ENCODE measurements at regions not wholly inside any gene's neighbourhood (a gene's known extent, or its start where the extent isn't known, plus 50 kb on each side); places are given as distances from the start of the nearest gene placed in this dataset.
"Not testable (repeated sequence)": the region's sequence is repeated elsewhere in the genome, so short reads cannot be mapped to it uniquely, and the experiment has no call there.

DNA sequence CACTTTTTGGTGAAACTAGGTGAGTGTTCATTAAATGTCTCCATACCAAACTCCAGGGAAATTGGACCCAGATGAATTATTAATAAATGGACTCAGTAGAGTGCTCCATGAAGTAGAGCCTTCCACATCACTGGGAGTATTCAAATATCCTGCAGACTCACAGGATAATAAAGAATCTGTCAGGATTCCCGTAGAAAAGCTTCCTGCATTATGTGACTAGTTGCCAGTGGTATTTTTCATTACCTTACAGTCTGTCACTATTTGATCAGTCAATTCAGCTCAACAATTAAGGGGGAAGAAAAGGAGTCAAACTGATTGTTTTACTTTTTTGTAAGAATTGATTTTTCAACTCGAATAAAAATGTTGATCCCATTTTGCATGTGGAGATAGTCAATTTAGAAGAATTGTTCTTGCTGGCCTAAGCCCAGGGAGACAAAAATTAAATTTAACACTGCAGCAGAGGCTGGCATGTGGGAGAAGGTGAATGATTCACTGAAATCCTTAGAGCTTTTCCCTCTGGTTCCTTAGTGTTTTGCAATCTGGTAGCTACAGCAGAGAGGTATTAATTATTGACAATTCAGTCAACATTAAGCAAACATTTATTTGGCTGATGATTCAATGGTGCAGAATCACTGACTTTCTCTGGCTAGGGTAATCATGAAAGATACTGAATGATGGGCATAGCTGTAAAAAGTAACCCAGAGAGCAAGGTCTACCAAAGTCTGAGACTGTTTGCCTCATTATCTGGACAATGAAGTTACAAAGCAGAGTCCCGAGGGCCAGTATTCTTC lies 442.4 kb downstream of the CD83 start:
- Histone ChIP-seq H3K4me2 (ENCODE audit: extremely low read depth, insufficient read depth, low read length) (no peak overlapping the region), H3K4me1 (ENCODE audit: control insufficient read depth, extremely low read depth, insufficient read depth, low read length) (no peaks in the 10 kb centered on the region), H3K79me2 (ENCODE audit: control insufficient read depth, insufficient read depth, low read length) (no peaks in the 10 kb centered on the region), H2AFZ (ENCODE audit: low read length) (no peak overlapping the region), H3K27ac (ENCODE audit: insufficient read depth, low read length) (no peak overlapping the region), H3K9me3 (ENCODE audit: control insufficient read depth, insufficient read depth, low read depth, low read length) (no peaks in the 10 kb centered on the region), H3K36me3 (ENCODE audit: control insufficient read depth, insufficient read depth, low read length) (no peaks in the 10 kb centered on the region), H4K20me1 (ENCODE audit: control insufficient read depth, extremely low read depth, insufficient read depth, low read length) (no peaks in the 10 kb centered on the region), H3K4me3 (replicated peaks in 1 of 4; ENCODE audit: control extremely low read depth in 1 of 4, insufficient read depth in 1 of 4, low read depth in 3 of 4, low read length in 4 of 4) (no peak overlapping the region), H3K27me3 (ENCODE audit: control insufficient read depth, insufficient read depth, low read length) (no peaks in the 10 kb centered on the region), H3K9ac (ENCODE audit: insufficient read depth, low read length) (no peak overlapping the region)
- DNase-seq (ENCODE audit: low read depth in 2 of 2): no peak
- no peak for TF ChIP-seq EZH2 (IDR thresholded peaks at IDR 0.05; ENCODE audit: low read length, missing control alignments)
- no peak for TF ChIP-seq CTCF (conservative IDR thresholded peaks at IDR 0.05 in 1 of 2, IDR thresholded peaks at IDR 0.05 in 1 of 2; ENCODE audit: low read depth in 1 of 2, low read length in 2 of 2)

DNA sequence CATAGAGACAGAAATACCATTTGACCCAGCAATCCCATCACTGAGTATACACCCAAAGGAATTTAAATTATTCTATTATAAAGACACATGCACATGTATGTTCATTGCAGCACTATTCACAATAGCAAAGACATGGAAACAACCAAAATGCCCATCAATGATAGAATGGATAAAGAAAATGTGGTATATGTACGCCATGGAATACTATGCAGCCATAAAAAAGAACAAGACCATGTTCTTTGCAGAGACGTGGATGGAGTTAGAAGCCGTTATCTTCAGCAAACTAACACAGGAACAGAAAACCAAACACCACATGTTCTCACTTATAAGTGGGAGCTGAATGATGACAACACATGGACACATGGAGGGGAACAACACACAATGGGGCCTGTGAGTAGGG lies 444.0 kb downstream of the CD83 start:
- DNase-seq (ENCODE audit: low read depth in 2 of 2); H2AFZ ChIP-seq (ENCODE audit: low read length); H3K79me2 ChIP-seq (ENCODE audit: control insufficient read depth, insufficient read depth, low read length); H3K9ac ChIP-seq (ENCODE audit: insufficient read depth, low read length); H3K9me3 ChIP-seq (ENCODE audit: control insufficient read depth, insufficient read depth, low read depth, low read length); H4K20me1 ChIP-seq (ENCODE audit: control insufficient read depth, extremely low read depth, insufficient read depth, low read length); H3K27me3 ChIP-seq (ENCODE audit: control insufficient read depth, insufficient read depth, low read length); H3K4me1 ChIP-seq (ENCODE audit: control insufficient read depth, extremely low read depth, insufficient read depth, low read length); H3K27ac ChIP-seq (ENCODE audit: insufficient read depth, low read length); H3K36me3 ChIP-seq (ENCODE audit: control insufficient read depth, insufficient read depth, low read length); H3K4me3 ChIP-seq (replicated peaks in 1 of 4; ENCODE audit: control extremely low read depth in 1 of 4, insufficient read depth in 1 of 4, low read depth in 3 of 4, low read length in 4 of 4); H3K4me2 ChIP-seq (ENCODE audit: extremely low read depth, insufficient read depth, low read length): not testable (repeated sequence)

GRCh38 chr6:14567842-14568241 lies 450.3 kb downstream of the CD83 start:
- Histone ChIP-seq H3K4me3 (replicated peaks in 1 of 4; ENCODE audit: control extremely low read depth in 1 of 4, insufficient read depth in 1 of 4, low read depth in 3 of 4, low read length in 4 of 4) (no peak overlapping the region), H3K9me3 (ENCODE audit: control insufficient read depth, insufficient read depth, low read depth, low read length) (no peaks in the 10 kb centered on the region), H3K4me2 (ENCODE audit: extremely low read depth, insufficient read depth, low read length) (no peak overlapping the region), H3K9ac (ENCODE audit: insufficient read depth, low read length) (no peak overlapping the region), H3K27me3 (ENCODE audit: control insufficient read depth, insufficient read depth, low read length) (no peaks in the 10 kb centered on the region), H4K20me1 (ENCODE audit: control insufficient read depth, extremely low read depth, insufficient read depth, low read length) (no peaks in the 10 kb centered on the region), H3K4me1 (ENCODE audit: control insufficient read depth, extremely low read depth, insufficient read depth, low read length) (no peaks in the 10 kb centered on the region), H3K36me3 (ENCODE audit: control insufficient read depth, insufficient read depth, low read length) (no peaks in the 10 kb centered on the region), H3K27ac (ENCODE audit: insufficient read depth, low read length) (no peak overlapping the region), H3K79me2 (ENCODE audit: control insufficient read depth, insufficient read depth, low read length) (no peaks in the 10 kb centered on the region), H2AFZ (ENCODE audit: low read length) (no peak overlapping the region)
- TF ChIP-seq CTCF (conservative IDR thresholded peaks at IDR 0.05 in 1 of 2, IDR thresholded peaks at IDR 0.05 in 1 of 2; ENCODE audit: low read depth in 1 of 2, low read length in 2 of 2): no peak
- no peak for TF ChIP-seq EZH2 (IDR thresholded peaks at IDR 0.05; ENCODE audit: low read length, missing control alignments)
- DNase-seq (ENCODE audit: low read depth in 2 of 2): no peak
